ENCODE measurements at regions not wholly inside any gene's neighbourhood (a gene's known extent, or its start where the extent isn't known, plus 50 kb on each side); places are given as distances from the start of the nearest gene placed in this dataset.

GRCh38 chr3:30457081-30457480 is 149.3 kb upstream of the TGFBR2 start:
- TF ChIP-seq, protein P1, sequence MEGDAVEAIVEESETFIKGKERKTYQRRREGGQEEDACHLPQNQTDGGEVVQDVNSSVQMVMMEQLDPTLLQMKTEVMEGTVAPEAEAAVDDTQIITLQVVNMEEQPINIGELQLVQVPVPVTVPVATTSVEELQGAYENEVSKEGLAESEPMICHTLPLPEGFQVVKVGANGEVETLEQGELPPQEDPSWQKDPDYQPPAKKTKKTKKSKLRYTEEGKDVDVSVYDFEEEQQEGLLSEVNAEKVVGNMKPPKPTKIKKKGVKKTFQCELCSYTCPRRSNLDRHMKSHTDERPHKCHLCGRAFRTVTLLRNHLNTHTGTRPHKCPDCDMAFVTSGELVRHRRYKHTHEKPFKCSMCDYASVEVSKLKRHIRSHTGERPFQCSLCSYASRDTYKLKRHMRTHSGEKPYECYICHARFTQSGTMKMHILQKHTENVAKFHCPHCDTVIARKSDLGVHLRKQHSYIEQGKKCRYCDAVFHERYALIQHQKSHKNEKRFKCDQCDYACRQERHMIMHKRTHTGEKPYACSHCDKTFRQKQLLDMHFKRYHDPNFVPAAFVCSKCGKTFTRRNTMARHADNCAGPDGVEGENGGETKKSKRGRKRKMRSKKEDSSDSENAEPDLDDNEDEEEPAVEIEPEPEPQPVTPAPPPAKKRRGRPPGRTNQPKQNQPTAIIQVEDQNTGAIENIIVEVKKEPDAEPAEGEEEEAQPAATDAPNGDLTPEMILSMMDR (IDR thresholded peaks at IDR 0.05; ENCODE audit: insufficient read depth, low read length, missing control alignments), result no peak
- ChIA-PET CTCF (interaction anchor here (0.8 to 1.6 kb wide), 3 partner anchors 8 to 236 kb away, joined by 3 to 6 read pairs (median 3); no protein-coding TSS in a partner anchor), POLR2A (interaction anchor here (0.6 kb wide), 1 partner anchor 57 kb away, joined by 3 read pairs; no protein-coding TSS in a partner anchor)
- no peak for DNase-seq (ENCODE audit: low read depth, low spot score)
- H3K4me3 ChIP-seq (ENCODE audit: low read depth, low read length), result no peak overlapping the region

GRCh38 chr3:30457726-30458125 is 148.7 kb upstream of the TGFBR2 start:
- DNase-seq (ENCODE audit: low read depth, low spot score), result no peak
- ChIA-PET POLR2A (interaction anchor here (0.9 kb wide), 1 partner anchor 149 kb away, joined by 3 read pairs; the partner anchor contains the start of gene TGFBR2), CTCF (interaction anchor here (1.4 to 1.6 kb wide), 2 partner anchors 9 to 235 kb away, joined by 3 to 6 read pairs; no protein-coding TSS in a partner anchor)
- no peak overlapping the region for H3K4me3 ChIP-seq (ENCODE audit: low read depth, low read length)
- TF ChIP-seq, protein P1 (IDR thresholded peaks at IDR 0.05; ENCODE audit: insufficient read depth, low read length, missing control alignments), result no peak

- no peak overlapping the region for H3K4me3 ChIP-seq (ENCODE audit: low read depth, low read length)
- DNase-seq (ENCODE audit: low read depth, low spot score), result no peak
- ChIA-PET CTCF (no interaction called here), POLR2A (interaction anchor here (0.9 kb wide), 1 partner anchor 148 kb away, joined by 3 read pairs; the partner anchor contains the start of gene TGFBR2)
- TF ChIP-seq, protein P1 (IDR thresholded peaks at IDR 0.05; ENCODE audit: insufficient read depth, low read length, missing control alignments), result no peak
Measured at GRCh38 chr3:30458376-30459171, 147.8 kb upstream of the TGFBR2 start.

- ChIA-PET CTCF (interaction anchor here (1.5 to 1.6 kb wide), 2 partner anchors 10 to 13 kb away, joined by 4 read pairs; no protein-coding TSS in a partner anchor), POLR2A (no interaction called here)
- H3K4me3 ChIP-seq (ENCODE audit: low read depth, low read length), result no peak overlapping the region
- TF ChIP-seq, protein P1 (IDR thresholded peaks at IDR 0.05; ENCODE audit: insufficient read depth, low read length, missing control alignments), result no peak
- DNase-seq (ENCODE audit: low read depth, low spot score), result no peak
Measured at GRCh38 chr3:30461311-30461710, 145.1 kb upstream of the TGFBR2 start.

- no peak overlapping the region for H3K4me3 ChIP-seq (ENCODE audit: low read depth, low read length)
- no peak for DNase-seq (ENCODE audit: low read depth, low spot score)
- POLR2A ChIA-PET, result no interaction called here
- CTCF ChIA-PET, result interaction anchor here (1.2 kb wide), 1 partner anchor 14 kb away, joined by 3 read pairs; no protein-coding TSS in a partner anchor
- TF ChIP-seq, protein P1 (IDR thresholded peaks at IDR 0.05; ENCODE audit: insufficient read depth, low read length, missing control alignments), result no peak
Measured at GRCh38 chr3:30462721-30463470, 143.5 kb upstream of the TGFBR2 start.

DNA sequence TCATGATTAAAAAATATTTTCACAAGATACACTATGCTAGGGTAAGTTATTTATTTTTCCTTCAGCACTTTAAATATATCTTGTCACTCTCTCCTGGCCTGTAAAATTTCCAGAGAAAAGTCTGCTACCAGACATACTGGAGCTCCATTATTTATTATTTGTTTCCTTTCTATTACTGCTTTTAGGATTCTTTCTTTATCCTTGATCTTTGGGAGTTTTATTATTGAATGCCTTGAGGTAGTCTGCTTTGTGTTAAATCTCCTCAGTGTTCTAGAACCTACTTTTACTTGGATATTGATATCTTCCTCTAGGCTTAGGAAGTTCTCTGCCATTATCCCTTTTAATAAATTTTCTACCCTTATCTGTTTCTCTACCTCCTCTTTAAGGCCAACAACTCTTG is 142.0 kb upstream of the TGFBR2 start:
- TF ChIP-seq, protein P1 (IDR thresholded peaks at IDR 0.05; ENCODE audit: insufficient read depth, low read length, missing control alignments), result no peak
- POLR2A ChIA-PET, result no interaction called here
- no peak overlapping the region for H3K4me3 ChIP-seq (ENCODE audit: low read depth, low read length)
- no peak for DNase-seq (ENCODE audit: low read depth, low spot score)
- CTCF ChIA-PET, result interaction anchor here (1.1 kb wide), 1 partner anchor 284 kb away, joined by 3 read pairs; no protein-coding TSS in a partner anchor
